Kidney glomerular epithelial cell (primary cell): ENCODE measurements at regions not wholly inside any gene's neighbourhood (a gene's known extent, or its start where the extent isn't known, plus 50 kb on each side); places are given as distances from the start of the nearest gene placed in this dataset.

ENCODE experiments used
- DNase-seq: peaks from one replicate; lab custom pipeline; 2025; lab: John Stamatoyannopoulos, UW

- DNase-seq: no peak
Observed at GRCh38 chr1:90780981-90781380, 63.9 kb upstream of the BARHL2 start.

DNA sequence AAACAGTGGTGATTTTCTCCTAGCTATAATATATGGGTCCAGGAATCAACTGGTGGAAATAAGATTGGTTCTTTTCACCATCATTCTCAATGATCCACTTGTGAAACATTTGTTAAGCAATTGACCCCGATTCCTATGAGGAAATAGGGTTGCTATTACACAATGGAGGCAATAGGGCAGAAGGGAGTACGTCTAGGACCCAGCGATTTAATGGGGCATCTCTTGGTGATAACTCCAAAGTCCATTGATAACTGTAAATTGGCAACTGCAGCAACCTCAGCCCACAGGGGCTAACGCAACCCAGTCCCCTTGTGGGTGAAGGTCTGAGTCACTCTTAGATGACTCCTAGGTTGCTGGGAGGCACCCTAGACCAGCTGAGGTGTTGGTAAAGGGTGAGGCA is 62.5 kb upstream of the BARHL2 start:
- no peak for DNase-seq

- no peak for DNase-seq
Observed at GRCh38 chr1:90778486-90778885, 61.4 kb upstream of the BARHL2 start.

DNA sequence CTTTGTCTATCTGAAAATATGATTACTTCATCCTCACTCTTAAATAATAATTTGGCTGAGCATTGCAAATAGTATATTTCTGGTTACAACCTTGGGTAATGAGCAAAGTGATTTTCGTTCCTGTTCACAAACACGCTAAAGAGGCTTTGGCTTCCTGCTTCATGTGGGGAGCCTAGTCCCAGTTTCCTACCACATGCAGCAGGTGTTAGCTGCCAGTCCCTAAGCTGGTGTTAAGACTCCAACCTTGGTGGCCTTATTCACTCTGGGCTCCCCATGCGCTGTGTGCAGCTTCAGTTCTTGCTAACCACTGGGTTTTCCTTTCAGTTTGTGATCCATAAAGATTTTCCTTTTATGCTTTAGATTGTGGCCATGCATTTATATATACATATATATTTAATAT is 56.7 kb upstream of the BARHL2 start:
- DNase-seq: no peak

GRCh38 chr1:90768826-90769225 is 51.7 kb upstream of the BARHL2 start:
- DNase-seq: no peak

DNA sequence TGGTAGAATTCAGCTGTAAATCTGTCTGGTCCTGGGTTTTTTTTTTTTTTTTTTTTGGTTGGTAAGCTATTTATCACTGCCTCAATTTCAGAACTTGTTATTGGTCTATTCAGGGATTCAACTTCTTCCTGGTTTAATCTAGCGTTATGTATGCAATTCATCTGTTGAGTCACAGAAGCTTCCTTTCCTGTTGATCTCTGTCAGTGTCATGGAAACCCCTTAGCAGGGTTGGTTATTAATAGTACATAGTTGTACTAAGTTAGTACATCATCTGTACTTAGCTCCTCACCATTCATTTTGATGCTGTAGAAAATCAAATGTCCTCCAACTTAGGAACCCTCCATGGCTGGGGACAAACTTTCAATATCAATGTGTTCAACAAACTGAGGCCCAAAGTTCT is 51.0 kb upstream of the BARHL2 start:
- DNase-seq: no peak
